Adrenal gland (tissue), 5 donors: ENCODE measurements at regions not wholly inside any gene's neighbourhood (a gene's known extent, or its start where the extent isn't known, plus 50 kb on each side); places are given as distances from the start of the nearest gene placed in this dataset.

Experiments used
- POLR2A ChIP-seq, 2 donors: fragments of 450-650 bp; IDR thresholded peaks; one replicate each; pipeline ENCODE4 v1.6.1; 2017; ENCODE audit warnings: antibody characterized with exemption in 2 of 2, mild to moderate bottlenecking in 2 of 2, moderate library complexity in 1 of 2
- TF ChIP-seq, protein P1 (sequence below), 6 experiments: fragments of 450-650 bp in 4 of 6; fragments of 200-600 bp in 2 of 6; sonication (generic) in 1 of 6; IDR thresholded peaks; 1 replicate in 5 of 6; 2 replicates in 1 of 6; pipeline versions ENCODE4 v1.5.1 to v1.8.0; 2016 to 2021; ENCODE audit warnings: antibody characterized with exemption in 6 of 6, mild to moderate bottlenecking in 2 of 6, moderate library complexity in 1 of 6
- donor health status: DM: no; HTN: no; CAD: no.

- TF ChIP-seq, protein P1, sequence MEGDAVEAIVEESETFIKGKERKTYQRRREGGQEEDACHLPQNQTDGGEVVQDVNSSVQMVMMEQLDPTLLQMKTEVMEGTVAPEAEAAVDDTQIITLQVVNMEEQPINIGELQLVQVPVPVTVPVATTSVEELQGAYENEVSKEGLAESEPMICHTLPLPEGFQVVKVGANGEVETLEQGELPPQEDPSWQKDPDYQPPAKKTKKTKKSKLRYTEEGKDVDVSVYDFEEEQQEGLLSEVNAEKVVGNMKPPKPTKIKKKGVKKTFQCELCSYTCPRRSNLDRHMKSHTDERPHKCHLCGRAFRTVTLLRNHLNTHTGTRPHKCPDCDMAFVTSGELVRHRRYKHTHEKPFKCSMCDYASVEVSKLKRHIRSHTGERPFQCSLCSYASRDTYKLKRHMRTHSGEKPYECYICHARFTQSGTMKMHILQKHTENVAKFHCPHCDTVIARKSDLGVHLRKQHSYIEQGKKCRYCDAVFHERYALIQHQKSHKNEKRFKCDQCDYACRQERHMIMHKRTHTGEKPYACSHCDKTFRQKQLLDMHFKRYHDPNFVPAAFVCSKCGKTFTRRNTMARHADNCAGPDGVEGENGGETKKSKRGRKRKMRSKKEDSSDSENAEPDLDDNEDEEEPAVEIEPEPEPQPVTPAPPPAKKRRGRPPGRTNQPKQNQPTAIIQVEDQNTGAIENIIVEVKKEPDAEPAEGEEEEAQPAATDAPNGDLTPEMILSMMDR (IDR thresholded peaks at IDR 0.05): no peak
- TF ChIP-seq POLR2A (IDR thresholded peaks at IDR 0.05): no peak
These were observed 332.0 kb upstream of the CHAC2 start for GRCh38 chr2:53435610-53436009.
